K562 (cell line): ENCODE measurements at regions not wholly inside any gene's neighbourhood (a gene's known extent, or its start where the extent isn't known, plus 50 kb on each side); places are given as distances from the start of the nearest gene placed in this dataset.

Source experiments
- DEAF1 ChIP-seq: fragments of 450-650 bp; formaldehyde crosslinking; IDR thresholded peaks from 2 replicates; pipeline ENCODE4 v1.4.0; 2020; ENCODE audit warnings: mild to moderate bottlenecking, moderate library complexity
- ESRRB ChIP-seq: fragments of 250-450 bp; sonication (Bioruptor Pico); IDR thresholded peaks from 2 replicates; pipeline ENCODE4 v1.5.0; 2020; ENCODE audit warnings: mild to moderate bottlenecking, moderate library complexity, borderline replicate concordance
- GATA2 ChIP-seq: sonication (generic); formaldehyde crosslinking; IDR thresholded peaks from 2 replicates; pipeline ENCODE4 v1.4.0; 2020; ENCODE audit warnings: mild to moderate bottlenecking, missing genetic modification reagents
- GATAD2A ChIP-seq: fragments of 450-650 bp; IDR thresholded peaks from 2 replicates; pipeline ENCODE4 v1.6.1; 2017
- NR2C2 ChIP-seq, 2 experiments: fragments of 200-800 bp in 1 of 2; sonication (Bioruptor generic) in 1 of 2; sonication (generic) in 1 of 2; formaldehyde crosslinking in 1 of 2; IDR thresholded peaks; 2 replicates each; pipeline versions ENCODE4 v1.6.1 to v1.8.0; 2016 to 2022; ENCODE audit warnings: mild to moderate bottlenecking in 1 of 2, missing compliant biosample characterization in 1 of 2, missing genetic modification characterization in 1 of 2, missing genetic modification reagents in 1 of 2
- SAP30 ChIP-seq: fragments of 200-600 bp; sonication (generic); IDR thresholded peaks from 2 replicates; pipeline ENCODE4 v1.6.1; 2012; ENCODE audit warnings: borderline replicate concordance, low read depth, mild to moderate bottlenecking, moderate library complexity, low read length, control low read depth, inconsistent platforms; ENCODE audit not compliant: insufficient read depth, poor library complexity, severe bottlenecking
- ZNF512 ChIP-seq: IDR thresholded peaks from 2 replicates; pipeline ENCODE4 v1.6.1; 2016; ENCODE audit warnings: missing genetic modification characterization, missing compliant biosample characterization
- ZNF584 ChIP-seq: fragments of 200-800 bp; sonication (Bioruptor generic); IDR thresholded peaks from 2 replicates; pipeline ENCODE4 v1.6.1; 2016; ENCODE audit warnings: low read depth, mild to moderate bottlenecking, missing genetic modification characterization, missing compliant biosample characterization
- ZNF76 ChIP-seq: fragments of 250-450 bp; sonication (Bioruptor Pico); IDR thresholded peaks from 2 replicates; pipeline ENCODE4 v1.4.0; 2020; ENCODE audit warnings: mild to moderate bottlenecking, moderate library complexity, borderline replicate concordance

- TF ChIP-seq ZNF512 (tag) (no peak), ESRRB (CRISPR knock-in tag) (no peak), GATA2 (CRISPR knock-in tag) (no peak), ZNF584 (no peak), GATAD2A (no peak), DEAF1 (CRISPR knock-in tag) (no peak), NR2C2 (CRISPR knock-in tag; IDR thresholded peaks at IDR 0.05) (no peak), NR2C2 (tag; IDR thresholded peaks at IDR 0.05) (no peak), ZNF76 (CRISPR knock-in tag) (no peak), SAP30 (no peak)
These were observed 198.5 kb upstream of the GADL1 start (continued) for GRCh38 chr3:31092748-31093589.
